ENCODE measurements at regions not wholly inside any gene's neighbourhood (a gene's known extent, or its start where the extent isn't known, plus 50 kb on each side); places are given as distances from the start of the nearest gene placed in this dataset.
A peak's percentile ranks its signal among the peaks of the same experiment; 100 is the strongest.
"Not testable (repeated sequence)": the region's sequence is repeated elsewhere in the genome, so short reads cannot be mapped to it uniquely, and the experiment has no call there.

DNA sequence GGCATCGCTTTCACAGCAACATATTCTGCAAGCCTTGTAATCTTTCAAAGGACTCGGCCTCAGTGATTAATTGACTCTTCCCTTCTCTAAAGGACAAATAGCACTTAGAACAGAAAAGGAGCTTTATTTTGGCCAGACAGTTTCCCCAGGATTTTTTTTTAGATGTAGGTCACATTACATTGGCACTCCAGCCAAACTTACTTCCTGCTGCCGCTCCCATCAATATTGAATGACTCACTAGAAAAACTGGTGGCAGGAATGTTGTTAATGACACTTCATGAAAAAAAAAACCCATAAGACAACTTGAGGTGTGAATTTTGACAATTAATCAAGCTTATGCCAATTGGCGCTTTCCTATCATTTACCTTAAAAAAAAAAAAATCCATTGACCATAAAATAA lies 432.6 kb downstream of the TOX3 start:
- DNase-seq, result no peak
- in situ Hi-C loops (cut with MboI; ENCODE audit: low pct_ligation_motif_present in 1 of 4, low pct_unique_long_range_greater_than_20kb in 1 of 4, low sequenced_read_pairs in 3 of 4), result no loop called here
- no peak overlapping the region for H3K4me3 ChIP-seq
- H3K4me1 ChIP-seq, result peaks cover 0 to 8% (median 3%) of the 10 kb centered on the region in 4 donors
- intact Hi-C loops (cut with DNase I; ENCODE audit: low total_unique reads), result no loop called here
- H3K27ac ChIP-seq, result no peak overlapping the region
- H3K27me3 ChIP-seq, result no peaks in the 10 kb centered on the region
- TF ChIP-seq POLR2AphosphoS5 (IDR thresholded peaks at IDR 0.05), result no peak
- TF ChIP-seq, protein P1, sequence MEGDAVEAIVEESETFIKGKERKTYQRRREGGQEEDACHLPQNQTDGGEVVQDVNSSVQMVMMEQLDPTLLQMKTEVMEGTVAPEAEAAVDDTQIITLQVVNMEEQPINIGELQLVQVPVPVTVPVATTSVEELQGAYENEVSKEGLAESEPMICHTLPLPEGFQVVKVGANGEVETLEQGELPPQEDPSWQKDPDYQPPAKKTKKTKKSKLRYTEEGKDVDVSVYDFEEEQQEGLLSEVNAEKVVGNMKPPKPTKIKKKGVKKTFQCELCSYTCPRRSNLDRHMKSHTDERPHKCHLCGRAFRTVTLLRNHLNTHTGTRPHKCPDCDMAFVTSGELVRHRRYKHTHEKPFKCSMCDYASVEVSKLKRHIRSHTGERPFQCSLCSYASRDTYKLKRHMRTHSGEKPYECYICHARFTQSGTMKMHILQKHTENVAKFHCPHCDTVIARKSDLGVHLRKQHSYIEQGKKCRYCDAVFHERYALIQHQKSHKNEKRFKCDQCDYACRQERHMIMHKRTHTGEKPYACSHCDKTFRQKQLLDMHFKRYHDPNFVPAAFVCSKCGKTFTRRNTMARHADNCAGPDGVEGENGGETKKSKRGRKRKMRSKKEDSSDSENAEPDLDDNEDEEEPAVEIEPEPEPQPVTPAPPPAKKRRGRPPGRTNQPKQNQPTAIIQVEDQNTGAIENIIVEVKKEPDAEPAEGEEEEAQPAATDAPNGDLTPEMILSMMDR (IDR thresholded peaks at IDR 0.05), result peak in 1 of 5 experiments; percentile 43
- no peaks in the 10 kb centered on the region for H3K9me3 ChIP-seq
- H3K36me3 ChIP-seq, result no peaks in the 10 kb centered on the region
- WGBS, 2 donors (ENCODE audit: low coverage in 1 of 2), result 68 to 71% methylated on average over 2 to 4 of the region's 4 CpGs

DNA sequence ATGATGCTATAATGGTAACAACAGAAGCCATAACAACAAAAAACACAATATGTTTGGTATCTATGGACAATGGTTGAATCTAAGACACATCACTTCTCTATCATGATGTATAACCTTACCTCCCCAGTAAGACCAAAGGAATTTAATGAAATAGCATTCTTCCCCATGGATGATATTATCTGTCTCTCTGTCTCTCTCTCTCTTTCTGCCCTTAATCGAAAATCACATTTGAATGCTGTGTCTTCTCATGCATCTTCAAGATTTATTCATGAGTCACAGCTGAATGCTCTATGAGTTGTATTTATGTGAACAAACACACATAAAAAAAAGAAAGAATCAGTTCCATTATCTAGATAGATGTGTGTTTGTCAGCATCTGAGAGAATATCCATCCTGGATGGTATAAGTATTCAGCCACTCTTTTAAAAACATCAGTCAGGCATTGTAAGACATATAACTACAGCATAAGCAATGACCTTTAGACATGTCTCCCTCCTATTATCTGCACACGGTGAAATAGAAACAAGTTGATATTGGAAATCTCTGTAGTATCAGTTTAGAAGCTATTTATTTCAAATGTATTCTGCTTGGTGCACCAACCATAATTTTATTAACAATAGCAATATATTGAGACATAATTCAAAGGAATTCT lies 433.3 kb downstream of the TOX3 start:
- TF ChIP-seq, protein P1 (IDR thresholded peaks at IDR 0.05), result no peak
- TF ChIP-seq POLR2AphosphoS5 (IDR thresholded peaks at IDR 0.05) (no peak), POLR2A (IDR thresholded peaks at IDR 0.05) (no peak), EP300 (IDR thresholded peaks at IDR 0.05; ENCODE audit: low read depth) (no peak)
- Histone ChIP-seq H3K27ac (no peak overlapping the region), H3K36me3 (no peaks in the 10 kb centered on the region), H3K4me1 (peaks cover 0 to 8% (median 3%) of the 10 kb centered on the region in 4 donors), H3K9me3 (no peaks in the 10 kb centered on the region), H3K4me3 (no peak overlapping the region), H3K27me3 (no peaks in the 10 kb centered on the region)
- no peak for DNase-seq
- intact Hi-C loops (cut with DNase I; ENCODE audit: low total_unique reads), result no loop called here
- WGBS, 2 donors (ENCODE audit: low coverage in 1 of 2), result 64 to 78% methylated on average over 2 of the region's 2 CpGs
- in situ Hi-C loops (cut with MboI; ENCODE audit: low pct_ligation_motif_present in 1 of 4, low pct_unique_long_range_greater_than_20kb in 1 of 4, low sequenced_read_pairs in 3 of 4), result no loop called here

DNA sequence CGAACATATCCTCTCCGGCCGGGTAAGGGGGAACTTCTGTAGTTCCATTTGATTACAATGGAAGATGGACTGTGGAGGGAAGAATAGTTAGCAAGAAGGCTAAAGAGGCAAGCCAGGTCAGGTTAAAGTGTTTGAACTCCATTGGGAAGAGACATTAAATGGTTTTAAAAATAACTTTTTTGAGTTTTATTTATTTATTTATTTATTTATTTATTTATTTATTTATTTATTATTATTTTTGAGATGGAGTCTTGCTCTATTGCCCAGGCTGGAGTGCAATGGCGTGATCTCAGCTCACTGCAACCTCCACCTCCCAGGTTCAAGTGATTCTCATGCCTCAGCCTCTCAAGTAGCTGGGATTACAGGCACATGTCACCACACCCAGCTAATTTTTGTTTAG lies 441.9 kb downstream of the TOX3 start:
- H3K4me3 ChIP-seq; H3K9me3 ChIP-seq; H3K27me3 ChIP-seq; H3K27ac ChIP-seq; DNase-seq; intact Hi-C loops (cut with DNase I; ENCODE audit: low total_unique reads); H3K36me3 ChIP-seq; in situ Hi-C loops (cut with MboI; ENCODE audit: low pct_ligation_motif_present in 1 of 4, low pct_unique_long_range_greater_than_20kb in 1 of 4, low sequenced_read_pairs in 3 of 4); H3K4me1 ChIP-seq: not testable (repeated sequence)
- WGBS, 2 donors (ENCODE audit: low coverage in 1 of 2), result 85 to 90% methylated on average over 2 to 4 of the region's 4 CpGs

DNA sequence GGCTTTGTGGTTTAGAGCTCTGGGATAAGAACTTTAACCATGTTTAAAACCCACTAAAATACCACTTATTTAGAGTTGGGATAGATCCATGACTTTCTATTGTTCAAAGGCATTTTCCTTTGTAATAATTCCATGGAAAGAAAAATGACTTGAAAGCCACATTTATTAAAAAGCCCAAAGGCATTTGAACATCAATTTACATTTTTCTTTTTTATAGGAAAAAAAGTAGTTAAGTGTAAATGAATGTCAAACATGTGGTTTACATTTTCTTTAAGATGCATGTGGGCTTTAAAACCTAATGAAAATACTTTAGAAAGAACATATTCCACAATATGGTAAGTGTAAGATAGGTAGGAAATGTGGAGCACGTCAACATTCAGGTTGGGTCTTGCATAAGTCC lies 443.2 kb downstream of the TOX3 start:
- no peak for DNase-seq
- H3K9me3 ChIP-seq, result no peaks in the 10 kb centered on the region
- in situ Hi-C loops (cut with MboI; ENCODE audit: low pct_ligation_motif_present in 1 of 4, low pct_unique_long_range_greater_than_20kb in 1 of 4, low sequenced_read_pairs in 3 of 4) (no loop called here), intact Hi-C loops (cut with DNase I; ENCODE audit: low total_unique reads) (no loop called here)
- TF ChIP-seq POLR2AphosphoS5 (IDR thresholded peaks at IDR 0.05) (no peak), EP300 (IDR thresholded peaks at IDR 0.05; ENCODE audit: low read depth) (no peak), POLR2A (IDR thresholded peaks at IDR 0.05) (no peak)
- TF ChIP-seq, protein P1 (IDR thresholded peaks at IDR 0.05), result no peak
- H3K27ac ChIP-seq, result no peak overlapping the region
- WGBS, 2 donors (ENCODE audit: low coverage in 1 of 2), result 85 to 90% methylated on average over 1 of the region's 1 CpG
- H3K4me3 ChIP-seq, result no peak overlapping the region
- H3K27me3 ChIP-seq, result no peaks in the 10 kb centered on the region
- no peaks in the 10 kb centered on the region for H3K36me3 ChIP-seq
- no peaks in the 10 kb centered on the region for H3K4me1 ChIP-seq

DNA sequence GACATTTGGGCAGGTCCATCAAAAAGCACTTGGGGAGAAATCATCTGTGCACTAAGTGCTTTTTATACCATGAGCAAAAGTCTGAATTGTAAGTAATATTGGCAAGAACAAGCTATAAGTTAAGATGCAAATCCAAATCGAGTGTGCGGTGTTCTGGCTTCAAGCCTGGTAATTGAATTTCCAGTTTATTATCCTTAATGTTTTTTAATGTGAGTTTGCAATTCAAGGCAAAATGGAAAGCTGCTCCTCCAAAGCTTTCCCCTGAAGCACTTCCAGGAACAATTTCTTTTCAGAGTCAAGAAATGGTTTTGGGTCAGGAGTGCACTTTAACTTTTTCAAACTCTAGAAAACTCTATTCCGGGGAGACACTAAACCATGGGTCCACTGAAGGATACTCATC lies 445.7 kb downstream of the TOX3 start:
- in situ Hi-C loops (cut with MboI; ENCODE audit: low pct_ligation_motif_present in 1 of 4, low pct_unique_long_range_greater_than_20kb in 1 of 4, low sequenced_read_pairs in 3 of 4), result no loop called here
- 88 to 89% methylated on average over 2 to 3 of the region's 3 CpGs for WGBS, 2 donors (ENCODE audit: low coverage in 1 of 2)

More for the DNA sequence above, 445.7 kb downstream of the TOX3 start:
- H3K4me1 ChIP-seq, result no peaks in the 10 kb centered on the region
- no peak for TF ChIP-seq POLR2A (IDR thresholded peaks at IDR 0.05)
- no peak for TF ChIP-seq EP300 (IDR thresholded peaks at IDR 0.05; ENCODE audit: low read depth)
- no peak for TF ChIP-seq POLR2AphosphoS5 (IDR thresholded peaks at IDR 0.05)
- TF ChIP-seq, protein P1 (IDR thresholded peaks at IDR 0.05), result no peak
- no peaks in the 10 kb centered on the region for H3K27me3 ChIP-seq
- H3K36me3 ChIP-seq, result no peaks in the 10 kb centered on the region
- H3K27ac ChIP-seq, result no peak overlapping the region
- no peak overlapping the region for H3K4me3 ChIP-seq
- intact Hi-C loops (cut with DNase I; ENCODE audit: low total_unique reads), result no loop called here
- H3K9me3 ChIP-seq, result no peaks in the 10 kb centered on the region
- no peak for DNase-seq

All from transverse colon (tissue), 4 donors.